Lower lobe of right lung (tissue), 2 donors: ENCODE measurements at regions not wholly inside any gene's neighbourhood (a gene's known extent, or its start where the extent isn't known, plus 50 kb on each side); places are given as distances from the start of the nearest gene placed in this dataset.

ENCODE experiments used
- ATAC-seq, 2 donors: fragments of 200-7000 bp; cut with Tn5 transposase; one replicate each; pipeline ENCODE4 v1.9.1; 2020 to 2022; ENCODE audit warnings: mild to moderate bottlenecking in 2 of 2, moderate library complexity in 2 of 2
- DNase-seq: peaks from one replicate; pipeline ENCODE4 v3.0.0-alpha.2; 2020
- H3K27ac ChIP-seq: fragments of 200-600 bp; one replicate; pipeline ENCODE4 v1.8.0; 2022
- H3K27me3 ChIP-seq: fragments of 200-600 bp; one replicate; pipeline ENCODE4 v1.8.0; 2022; ENCODE audit warnings: low read depth
- H3K36me3 ChIP-seq: fragments of 200-600 bp; one replicate; pipeline ENCODE4 v1.8.0; 2022; ENCODE audit warnings: mild to moderate bottlenecking
- H3K4me1 ChIP-seq: fragments of 200-600 bp; one replicate; pipeline ENCODE4 v1.8.0; 2022
- H3K4me3 ChIP-seq: fragments of 200-600 bp; one replicate; pipeline ENCODE4 v1.8.0; 2022; ENCODE audit warnings: mild to moderate bottlenecking
- H3K9me3 ChIP-seq: fragments of 200-600 bp; one replicate; pipeline ENCODE4 v1.8.0; 2022
- CTCF ChIP-seq: fragments of 200-600 bp; IDR thresholded peaks from one replicate; pipeline ENCODE4 v1.8.0; 2022; ENCODE audit warnings: antibody characterized with exemption, mild to moderate bottlenecking
- intact Hi-C: fragments of 100-400 bp; cut with DNase I; formaldehyde crosslinking; loops from one replicate; pipeline ENCODE4 v1.11.0; 2022
- donor health status: DM: no; HTN: yes; CAD: no; lungs with severe emphysema.

DNA sequence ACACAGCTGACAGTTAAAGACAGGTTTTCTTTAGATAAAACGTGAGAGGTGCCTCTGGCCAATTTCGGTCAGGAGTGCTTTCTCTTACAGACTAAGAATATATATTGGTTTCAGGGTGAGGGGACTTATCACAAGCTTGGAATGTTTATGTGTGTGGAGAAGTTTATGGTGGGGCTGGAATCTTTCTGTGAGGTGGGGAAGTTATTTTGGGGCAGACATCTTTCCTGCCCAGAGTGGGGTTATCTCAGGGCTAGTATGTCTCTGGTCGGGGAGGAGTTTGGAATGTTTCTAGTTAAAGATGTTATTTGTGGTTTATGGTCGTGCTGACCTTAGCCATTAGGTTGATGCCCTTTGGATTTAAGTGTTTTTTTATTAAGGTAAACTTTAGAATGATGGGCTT lies 115.2 kb downstream of the SLC5A7 start:
- no peak overlapping the region for H3K4me3 ChIP-seq
- no peaks in the 10 kb centered on the region for H3K9me3 ChIP-seq
- DNase-seq (no peak), ATAC-seq (no peak)
- no peaks in the 10 kb centered on the region for H3K27me3 ChIP-seq
- H3K36me3 ChIP-seq, result no peaks in the 10 kb centered on the region
- intact Hi-C loops, result no loop called here
- no peaks in the 10 kb centered on the region for H3K4me1 ChIP-seq
- no peak for TF ChIP-seq CTCF
- no peak overlapping the region for H3K27ac ChIP-seq

DNA sequence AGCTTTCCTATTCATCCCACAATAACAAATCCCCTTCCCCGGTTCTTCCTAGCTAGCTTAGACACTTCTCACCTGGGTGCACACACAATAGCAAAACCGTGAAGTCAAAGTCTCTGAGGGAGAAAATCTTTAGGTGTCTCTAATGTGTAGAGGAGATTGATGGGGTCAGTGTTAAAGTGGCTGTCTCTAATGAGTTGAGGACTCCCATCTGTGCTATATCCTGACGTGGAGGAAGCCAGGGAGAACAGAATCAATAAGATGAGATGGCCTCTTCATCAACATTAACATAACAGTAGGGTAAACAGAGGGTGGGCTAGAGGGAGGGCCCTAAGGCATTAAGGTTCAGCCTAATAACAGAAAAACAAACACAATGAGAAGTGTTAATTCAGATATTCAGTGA lies 120.4 kb downstream of the SLC5A7 start:
- Histone ChIP-seq H3K4me1 (no peaks in the 10 kb centered on the region), H3K27ac (no peak overlapping the region), H3K36me3 (no peaks in the 10 kb centered on the region), H3K27me3 (no peaks in the 10 kb centered on the region), H3K9me3 (peaks cover 7% of the 10 kb centered on the region), H3K4me3 (no peak overlapping the region)
- DNase-seq (no peak), ATAC-seq (no peak)
- TF ChIP-seq CTCF, result no peak
- intact Hi-C loops, result no loop called here

GRCh38 chr2:108111936-108112335 lies 125.6 kb downstream of the SLC5A7 start:
- intact Hi-C loops, result no loop called here
- H3K27me3 ChIP-seq, result no peaks in the 10 kb centered on the region
- H3K9me3 ChIP-seq, result peaks cover 7% of the 10 kb centered on the region
- no peak overlapping the region for H3K4me3 ChIP-seq
- no peaks in the 10 kb centered on the region for H3K4me1 ChIP-seq
- no peak for ATAC-seq
- TF ChIP-seq CTCF, result no peak
- H3K36me3 ChIP-seq, result no peaks in the 10 kb centered on the region
- DNase-seq, result no peak
- no peak overlapping the region for H3K27ac ChIP-seq

GRCh38 chr2:108115868-108116267 lies 123.9 kb upstream of the SULT1C3 start:
- intact Hi-C loops, result no loop called here
- no peak overlapping the region for H3K27ac ChIP-seq
- no peak overlapping the region for H3K4me3 ChIP-seq
- DNase-seq (no peak), ATAC-seq (peak; percentile 59 to 75)
- H3K27me3 ChIP-seq, result no peaks in the 10 kb centered on the region
- no peaks in the 10 kb centered on the region for H3K36me3 ChIP-seq
- H3K4me1 ChIP-seq, result no peaks in the 10 kb centered on the region
- no peak for TF ChIP-seq CTCF
- peaks cover under 1% of the 10 kb centered on the region for H3K9me3 ChIP-seq

DNA sequence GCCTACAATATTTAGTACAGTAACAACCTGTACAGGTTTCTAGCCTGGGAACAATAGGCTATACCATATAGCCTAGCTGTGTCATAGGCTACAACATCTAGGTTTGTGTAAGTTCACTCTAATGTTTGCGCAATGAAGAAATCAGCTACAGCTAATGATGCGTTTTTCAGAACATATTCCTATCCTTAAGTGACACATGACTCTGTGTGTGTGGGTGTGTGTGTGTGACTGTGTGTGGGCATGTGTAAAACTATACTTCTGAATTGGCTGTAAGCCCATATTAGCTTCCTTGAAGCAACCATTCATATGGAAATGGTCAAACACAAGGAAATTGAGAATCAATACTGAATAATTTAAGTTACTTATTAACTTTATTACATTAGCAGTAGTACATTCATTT lies 120.8 kb upstream of the SULT1C3 start:
- Histone ChIP-seq H3K9me3 (no peaks in the 10 kb centered on the region), H3K27me3 (no peaks in the 10 kb centered on the region)
- intact Hi-C loops, result no loop called here

More for the DNA sequence above, 120.8 kb upstream of the SULT1C3 start:
- DNase-seq (no peak), ATAC-seq (no peak)
- TF ChIP-seq CTCF, result no peak
- Histone ChIP-seq H3K4me1 (no peaks in the 10 kb centered on the region), H3K4me3 (no peak overlapping the region), H3K36me3 (no peaks in the 10 kb centered on the region), H3K27ac (no peak overlapping the region)
